NCI-H2029 (cell line): ENCODE measurements at regions not wholly inside any gene's neighbourhood (a gene's known extent, or its start where the extent isn't known, plus 50 kb on each side); places are given as distances from the start of the nearest gene placed in this dataset.

Experiments used
- DNase-seq: peaks from one replicate; lab custom pipeline; 2025; lab: John Stamatoyannopoulos, UW

DNA sequence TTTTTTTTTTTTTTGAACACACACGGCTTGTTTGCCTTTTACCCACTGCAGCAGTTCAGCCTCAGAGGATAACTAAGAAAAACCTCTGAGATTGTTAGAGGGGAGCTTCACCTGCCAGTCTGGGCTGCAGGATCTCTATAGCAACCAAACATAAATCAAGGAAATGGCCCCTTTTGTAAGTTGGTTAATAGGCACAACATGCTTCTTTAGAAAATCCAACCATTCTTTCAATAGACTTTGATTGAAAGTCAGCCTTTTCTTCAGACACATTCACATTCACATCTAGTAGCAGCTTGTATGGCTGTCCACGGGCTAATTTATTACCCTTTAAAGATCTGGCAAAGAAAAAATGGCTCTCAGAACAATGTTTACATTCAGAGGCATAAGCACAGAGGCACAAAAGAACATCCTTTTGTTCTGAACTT lies 136.6 kb upstream of the RARB start:
- no peak for DNase-seq

DNA sequence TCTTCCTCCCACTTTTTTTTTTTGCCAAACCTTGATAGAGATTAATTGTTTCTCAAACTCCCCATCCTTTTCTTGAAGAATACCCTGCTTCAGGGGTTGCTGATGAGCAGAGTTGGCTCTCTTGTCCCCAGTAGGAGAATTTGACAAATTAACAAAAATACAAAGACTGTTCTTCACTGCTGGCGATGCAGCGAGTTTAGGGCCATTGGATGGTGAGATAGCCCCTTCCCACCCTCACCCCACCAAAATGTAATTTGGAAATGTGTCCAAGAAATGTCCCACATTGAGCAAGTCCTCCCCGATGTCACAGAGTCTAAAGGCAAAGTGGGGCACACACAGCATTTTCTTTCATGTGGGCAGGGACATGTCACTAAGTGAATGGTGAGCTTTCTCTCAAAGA lies 136.0 kb upstream of the RARB start:
- no peak for DNase-seq

DNA sequence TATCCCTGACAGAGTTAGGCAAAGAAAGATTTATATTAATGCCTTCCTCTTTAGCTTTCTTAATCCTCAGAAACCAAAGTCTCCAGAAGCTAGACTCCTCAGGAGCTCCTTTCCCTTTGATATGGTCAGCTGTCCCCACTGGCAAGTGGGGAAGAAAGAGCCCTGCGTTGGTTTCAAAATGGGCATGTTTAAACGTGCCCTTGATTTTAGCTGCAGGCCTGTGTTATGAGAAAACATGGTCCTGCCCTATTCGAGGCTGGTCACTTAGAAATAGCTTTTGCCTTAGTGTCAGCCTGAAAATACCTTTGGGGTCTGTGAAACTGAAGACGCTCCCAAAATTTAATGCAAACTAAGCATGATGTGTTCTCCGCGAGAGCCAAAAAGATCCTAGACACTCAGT lies 135.5 kb upstream of the RARB start:
- no peak for DNase-seq

DNA sequence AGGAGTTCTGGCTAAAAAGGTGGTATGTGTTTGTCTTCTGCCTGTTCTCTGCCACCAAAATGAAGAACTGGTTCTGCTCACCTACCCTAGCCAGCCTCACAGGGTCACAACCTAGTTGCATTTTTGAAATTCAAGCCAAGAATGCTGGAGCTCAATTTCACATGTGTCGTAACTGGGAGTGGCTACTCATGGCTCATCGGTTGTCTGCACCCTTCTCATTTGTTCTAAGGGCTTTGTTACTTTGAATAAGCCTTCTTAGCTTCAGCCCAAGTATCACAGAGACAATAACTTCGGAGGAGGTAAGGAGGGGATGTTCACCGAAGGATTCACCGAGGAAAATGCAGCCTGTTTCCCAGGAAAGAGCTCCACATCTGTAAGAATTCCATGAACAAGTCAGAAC lies 134.3 kb upstream of the RARB start:
- no peak for DNase-seq

DNA sequence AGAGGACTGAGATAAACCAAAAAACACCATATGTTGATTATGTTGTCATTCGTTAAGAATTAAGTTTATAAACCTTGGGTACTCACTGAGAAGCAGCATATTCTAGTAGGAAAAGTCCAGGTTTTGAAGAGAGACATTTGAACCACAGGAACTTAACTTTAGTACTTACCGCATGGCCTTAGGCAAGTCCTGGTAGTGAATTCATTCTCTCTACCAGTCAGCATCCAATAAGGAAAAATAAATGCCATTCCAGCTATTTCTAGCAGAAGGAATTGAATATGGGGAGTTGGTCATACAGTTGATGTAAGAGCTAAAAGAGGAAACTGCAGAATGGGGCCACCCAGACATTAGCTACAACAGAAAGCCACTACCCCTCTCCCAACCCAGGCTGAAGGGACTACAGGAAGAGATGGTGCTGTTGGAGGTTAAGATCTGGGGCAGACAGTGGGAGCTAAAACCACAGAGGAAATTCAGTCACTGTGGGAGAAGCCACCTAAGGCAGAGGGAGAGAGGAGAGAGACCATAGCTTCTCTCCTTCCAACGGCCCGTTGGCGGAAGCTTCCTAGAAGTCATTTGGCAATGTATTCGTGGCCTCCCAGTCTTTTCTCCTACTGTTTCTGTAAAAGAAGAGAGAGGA lies 133.8 kb upstream of the RARB start:
- no peak for DNase-seq

GRCh38 chr3:25297667-25298585 lies 130.1 kb upstream of the RARB start:
- DNase-seq, result no peak

DNA sequence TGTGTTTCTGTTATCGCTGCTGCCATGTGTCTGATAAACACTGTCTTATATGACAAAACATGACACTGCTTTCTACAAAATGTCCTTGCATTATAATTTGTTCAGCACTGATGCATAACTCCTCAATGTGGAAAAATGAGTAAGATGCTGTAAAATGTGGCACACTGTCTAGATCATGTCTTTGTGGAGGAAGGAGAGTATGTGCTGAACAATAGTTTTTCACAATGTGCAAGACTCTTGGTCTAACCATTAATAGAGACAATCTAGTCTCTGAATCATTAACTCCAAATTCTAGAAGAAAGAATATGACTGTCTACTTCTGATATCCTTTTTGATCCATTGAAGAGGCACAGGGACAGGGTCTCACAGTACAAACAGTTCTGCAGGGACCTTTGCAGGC lies 127.9 kb upstream of the RARB start:
- DNase-seq, result no peak

DNA sequence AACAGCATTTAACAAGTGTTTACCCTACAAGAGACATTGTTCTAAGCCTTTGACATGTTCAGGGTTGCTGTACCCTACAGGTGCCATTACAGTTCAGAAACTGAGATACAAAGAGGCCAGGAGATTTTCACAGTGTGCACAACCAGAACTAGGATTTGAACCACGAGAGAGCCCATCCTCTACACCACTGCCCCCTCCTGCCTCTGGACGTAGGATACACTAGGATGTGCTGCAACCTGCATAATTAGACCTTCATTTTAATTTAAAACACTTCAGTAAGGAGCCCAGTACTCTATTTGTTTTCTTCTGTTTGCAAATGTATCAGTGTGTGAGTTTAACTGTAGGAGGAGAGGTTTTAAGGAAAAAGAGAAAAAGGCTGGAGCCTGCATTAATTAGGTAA lies 123.1 kb upstream of the RARB start:
- no peak for DNase-seq

DNA sequence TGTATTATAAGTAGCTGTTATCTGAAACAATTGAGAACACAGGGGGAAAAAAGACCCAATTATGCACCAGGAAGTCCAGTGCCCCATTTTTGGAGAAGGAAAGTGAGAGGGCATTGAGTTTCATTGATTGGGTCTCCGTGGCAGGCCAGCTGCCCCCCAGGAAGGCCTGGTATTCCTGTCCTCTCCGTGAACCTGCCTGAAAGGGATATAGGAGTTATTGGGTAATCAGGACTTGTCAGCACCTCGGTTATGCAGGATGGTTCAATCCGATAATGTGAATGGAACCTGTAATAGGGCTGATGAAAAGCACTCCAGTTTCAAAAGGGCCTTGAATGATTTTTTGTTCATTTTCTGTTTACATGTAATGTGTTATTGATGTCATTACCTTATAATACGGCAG lies 122.0 kb upstream of the RARB start:
- DNase-seq, result no peak

- no peak for DNase-seq
Measured at GRCh38 chr3:25306705-25307104, 121.4 kb upstream of the RARB start.

GRCh38 chr3:25313286-25313685 lies 114.8 kb upstream of the RARB start:
- DNase-seq, result no peak

DNA sequence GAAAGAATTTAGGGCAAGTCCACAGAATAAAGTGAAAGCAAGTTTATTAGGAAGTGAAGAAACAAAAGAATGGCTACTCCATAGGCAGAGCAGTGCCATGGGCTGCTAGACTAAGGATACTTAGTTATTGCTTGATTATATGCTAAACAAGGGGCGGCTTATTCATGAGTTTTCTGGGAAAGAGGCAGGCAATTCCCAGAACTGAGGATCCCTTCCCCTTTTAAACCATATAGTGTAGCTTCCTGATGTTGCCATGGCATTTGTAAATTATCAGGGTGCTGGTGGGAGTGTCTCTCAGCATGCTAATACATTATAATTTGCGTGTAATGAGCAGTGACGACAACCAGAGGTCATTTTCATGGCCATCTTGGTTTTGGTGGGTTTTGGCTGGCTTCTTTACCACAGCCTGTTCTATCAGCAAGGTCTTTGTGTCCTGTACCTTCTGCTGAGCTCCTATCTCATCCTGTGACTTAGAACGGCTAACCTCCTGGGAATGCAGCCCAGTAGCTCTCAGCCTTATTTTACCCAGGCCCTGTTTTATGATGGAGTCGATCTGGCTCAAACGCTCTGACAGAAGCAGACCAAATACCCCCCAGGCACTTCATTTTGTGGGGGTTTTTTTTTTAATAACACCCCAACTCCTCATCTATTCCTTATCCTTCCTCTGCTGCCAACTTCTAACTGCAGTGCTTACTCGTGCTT lies 103.0 kb upstream of the RARB start:
- no peak for DNase-seq

DNA sequence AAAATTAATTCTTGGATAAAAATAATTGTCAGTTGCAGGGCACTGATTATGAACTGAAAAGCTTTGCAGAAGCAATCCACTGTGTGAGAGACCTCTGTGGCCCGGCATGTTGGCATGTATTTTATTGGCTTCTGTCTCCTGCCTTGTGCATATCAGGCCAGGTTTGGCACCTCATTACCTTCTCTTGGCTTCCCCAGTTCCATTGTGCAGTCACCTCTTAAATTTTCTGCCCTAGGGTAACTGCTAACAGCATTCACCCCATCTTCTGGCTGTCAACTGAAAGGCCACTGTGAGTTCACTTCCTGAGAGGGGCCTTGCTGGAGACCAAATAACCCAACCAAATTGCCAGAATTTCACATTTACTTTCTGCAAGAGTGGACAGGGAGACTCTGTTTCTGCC lies 92.7 kb upstream of the RARB start:
- DNase-seq, result no peak

GRCh38 chr3:25338158-25338725 lies 89.8 kb upstream of the RARB start:
- no peak for DNase-seq

DNA sequence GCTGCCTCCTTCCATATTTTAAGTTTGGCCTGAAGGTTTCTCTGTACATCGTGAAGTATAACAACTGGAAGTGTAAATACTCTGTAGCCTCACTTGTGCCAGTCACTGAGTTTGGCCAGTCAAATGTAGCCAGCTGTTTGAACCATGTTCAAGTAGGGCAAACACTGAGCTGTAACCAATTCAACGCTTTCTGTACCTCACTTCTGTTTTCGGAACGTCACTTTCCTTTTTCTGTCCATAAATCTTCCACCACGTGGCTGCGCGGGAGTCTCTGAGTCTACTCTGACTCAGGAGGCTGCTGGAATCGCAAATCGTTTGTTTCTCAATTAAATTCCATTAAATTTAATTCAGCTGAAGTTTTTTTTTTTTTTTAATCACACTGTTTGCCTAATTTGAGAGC lies 88.8 kb upstream of the RARB start:
- no peak for DNase-seq

DNA sequence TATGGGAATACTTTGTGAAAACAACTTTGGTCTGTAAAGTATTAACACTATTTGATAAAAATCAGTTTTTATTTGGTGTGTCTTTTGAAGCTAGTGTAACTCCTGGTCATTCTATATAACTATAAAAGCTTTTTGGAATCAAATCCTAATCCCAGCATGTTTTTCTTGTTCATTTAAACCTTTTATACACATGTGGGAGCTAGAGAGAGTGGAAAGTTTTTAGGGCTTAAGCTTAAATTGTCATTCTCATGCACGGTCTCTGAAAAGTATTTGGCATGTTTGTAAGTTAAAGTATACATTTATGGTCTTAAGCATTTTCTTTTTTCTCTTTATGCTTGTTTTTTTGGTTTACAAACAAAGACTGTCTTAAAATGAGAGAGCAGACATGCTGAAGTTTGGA lies 83.4 kb upstream of the RARB start:
- no peak for DNase-seq

- no peak for DNase-seq
Measured at GRCh38 chr3:25349095-25349494, 79.0 kb upstream of the RARB start.

- DNase-seq, result no peak
Measured at GRCh38 chr3:25349828-25350724, 78.0 kb upstream of the RARB start.

DNA sequence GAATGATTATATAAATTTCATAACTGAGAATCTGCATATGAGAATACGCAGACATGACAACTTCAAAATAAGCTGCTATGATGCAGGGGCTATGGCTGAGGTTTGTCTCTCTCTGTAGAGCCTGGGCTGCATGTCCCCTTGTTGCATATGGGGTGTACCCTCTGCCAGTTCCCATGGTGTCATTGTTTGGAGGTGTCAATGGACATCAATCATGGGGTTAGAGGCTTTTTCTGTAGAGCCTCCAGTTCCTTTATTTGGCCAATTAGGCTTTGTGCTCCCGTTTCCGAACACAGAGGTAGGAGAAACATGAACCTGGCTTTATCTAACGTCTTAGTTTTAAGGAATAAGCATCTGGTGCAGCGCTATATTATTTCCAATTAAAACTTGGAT lies 77.3 kb upstream of the RARB start:
- no peak for DNase-seq

DNA sequence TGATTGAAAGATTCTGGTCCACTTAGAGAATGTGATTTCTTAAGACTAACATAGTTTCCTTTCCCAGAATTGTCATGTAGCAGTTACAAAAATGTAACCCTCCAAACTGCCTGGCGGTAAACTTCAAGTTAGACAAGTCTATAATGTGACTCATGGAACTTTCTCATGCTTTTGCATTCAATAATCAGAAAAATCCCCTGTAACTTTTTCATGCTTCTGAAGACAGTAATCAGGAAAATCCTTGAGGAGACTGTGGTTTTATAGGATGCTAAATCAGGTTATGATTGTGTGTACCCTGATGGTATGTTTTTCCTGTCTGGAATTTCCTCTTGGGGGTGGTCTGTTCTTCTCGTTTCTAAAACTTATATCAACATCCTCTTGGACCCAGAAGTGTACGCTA lies 74.0 kb upstream of the RARB start:
- no peak for DNase-seq

GRCh38 chr3:25355034-25355885 lies 72.8 kb upstream of the RARB start:
- DNase-seq, result no peak
